ENCODE measurements at regions not wholly inside any gene's neighbourhood (a gene's known extent, or its start where the extent isn't known, plus 50 kb on each side); places are given as distances from the start of the nearest gene placed in this dataset.
"Not testable (repeated sequence)": the region's sequence is repeated elsewhere in the genome, so short reads cannot be mapped to it uniquely, and the experiment has no call there.

DNA sequence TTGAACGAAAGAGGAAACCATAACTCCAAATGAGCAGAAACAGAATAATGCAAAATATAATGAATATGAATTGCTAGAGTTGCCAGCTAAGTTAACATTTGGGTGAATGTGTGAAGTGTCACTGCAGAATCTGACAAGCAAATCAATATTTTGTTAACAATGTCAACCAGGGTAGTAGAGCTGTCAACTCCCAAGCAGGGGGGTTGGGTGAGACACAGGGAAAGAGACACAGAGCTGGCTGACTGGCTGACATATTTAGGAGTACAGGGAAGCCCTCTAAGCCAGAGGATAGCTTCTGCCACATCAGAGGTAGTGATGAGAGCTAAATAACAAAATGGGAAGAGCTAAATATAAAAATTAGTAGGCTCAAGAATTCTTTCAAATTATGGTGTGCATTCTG is 393.1 kb upstream of the KCND2 start:
- DNase-seq (ENCODE audit: low spot score), result no peak

DNA sequence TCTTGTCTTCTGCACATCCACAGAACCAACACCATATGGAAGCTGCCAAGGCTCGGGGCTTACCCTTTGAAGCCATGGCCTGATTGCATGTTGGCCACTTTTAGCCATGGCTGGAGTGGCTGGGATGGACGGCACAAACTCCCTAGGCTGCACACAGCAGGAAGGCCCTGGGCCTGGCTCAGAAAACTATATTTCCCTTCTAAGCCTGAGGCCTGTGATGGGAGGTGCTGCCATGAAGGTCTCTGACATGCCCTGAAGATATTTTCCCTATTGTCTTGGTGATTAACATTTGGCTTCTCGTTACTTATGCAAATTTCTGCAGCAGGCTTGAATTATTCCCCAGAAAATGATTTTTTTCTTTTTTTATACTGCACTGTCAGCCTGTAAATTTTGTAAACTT is 387.0 kb upstream of the KCND2 start:
- no peak for DNase-seq (ENCODE audit: low spot score)

DNA sequence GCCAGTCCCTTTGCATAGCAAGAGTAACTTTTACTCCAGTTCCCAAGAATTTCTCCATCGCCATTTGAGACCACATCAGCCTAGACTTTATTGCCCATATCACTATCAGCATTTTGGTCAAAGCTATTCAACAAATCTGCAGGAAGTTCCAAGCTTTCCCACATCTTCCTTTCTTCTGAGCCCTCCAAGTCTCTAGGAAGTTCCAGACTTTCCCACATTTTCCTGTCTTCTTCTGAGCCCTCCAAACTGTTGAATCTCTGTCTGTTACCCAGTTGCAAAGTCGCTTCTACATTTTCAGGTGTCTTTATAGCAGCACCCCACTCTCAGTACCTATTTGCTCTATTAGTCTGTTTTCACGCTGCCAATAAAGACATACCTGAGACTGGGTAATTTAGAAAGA is 386.4 kb upstream of the KCND2 start:
- DNase-seq (ENCODE audit: low spot score), result not testable (repeated sequence)

DNA sequence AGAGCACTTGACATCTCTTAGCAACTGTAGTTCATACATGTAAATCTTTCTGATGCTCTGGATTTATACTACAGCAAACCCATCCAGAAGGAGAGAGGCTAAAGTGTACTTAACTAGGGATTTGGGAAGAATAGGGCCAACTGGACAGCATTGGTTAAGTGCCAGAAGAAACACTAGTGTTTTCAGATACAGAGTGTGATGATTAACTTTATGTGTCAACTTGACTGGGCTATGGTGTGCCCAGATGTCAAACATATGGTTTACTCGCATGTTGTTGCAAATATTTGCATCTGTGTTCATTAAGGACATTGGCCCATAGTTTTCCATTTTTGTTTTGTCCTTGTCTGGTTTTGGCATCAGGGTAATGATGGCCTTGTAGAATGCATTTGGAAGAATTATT is 384.7 kb upstream of the KCND2 start:
- no peak for DNase-seq (ENCODE audit: low spot score)

DNA sequence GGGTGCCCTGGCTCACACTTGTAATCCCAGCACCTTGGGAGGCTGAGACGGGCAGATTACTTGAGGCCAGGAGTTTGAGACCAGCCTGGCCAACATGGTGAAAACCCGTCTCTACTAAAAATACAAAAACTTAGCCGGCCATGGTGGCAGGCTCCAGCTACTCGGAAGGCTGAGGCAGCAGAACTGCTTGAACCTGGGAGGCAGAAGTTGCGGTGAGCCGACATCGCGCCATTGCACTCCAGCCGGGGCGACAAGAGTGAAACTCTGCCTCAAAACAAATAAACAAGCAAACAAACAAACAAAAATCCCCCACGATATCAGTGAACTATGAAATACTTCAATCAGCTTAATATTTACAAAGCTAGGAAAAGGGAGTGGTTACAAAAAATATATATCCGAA is 382.3 kb upstream of the KCND2 start:
- DNase-seq (ENCODE audit: low spot score), result no peak

DNA sequence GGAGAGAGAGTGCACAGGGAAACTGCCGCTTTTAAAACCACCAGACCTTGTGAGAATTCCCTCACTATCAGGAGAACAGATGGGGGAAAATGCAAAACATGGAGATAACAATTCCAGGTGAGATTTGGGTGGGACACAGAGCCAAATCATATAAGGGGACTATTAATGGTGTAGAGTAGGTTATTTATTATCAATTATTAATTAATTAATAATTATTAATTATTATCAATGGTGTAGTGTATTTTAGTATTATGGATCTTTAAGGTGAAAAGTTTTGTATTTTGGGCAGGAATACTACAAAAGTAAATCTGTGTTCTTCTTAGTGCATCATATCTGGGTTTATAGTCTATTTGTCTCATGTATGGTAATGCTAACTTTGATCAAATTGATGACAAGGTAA is 377.7 kb upstream of the KCND2 start:
- no peak for DNase-seq (ENCODE audit: low spot score)

DNA sequence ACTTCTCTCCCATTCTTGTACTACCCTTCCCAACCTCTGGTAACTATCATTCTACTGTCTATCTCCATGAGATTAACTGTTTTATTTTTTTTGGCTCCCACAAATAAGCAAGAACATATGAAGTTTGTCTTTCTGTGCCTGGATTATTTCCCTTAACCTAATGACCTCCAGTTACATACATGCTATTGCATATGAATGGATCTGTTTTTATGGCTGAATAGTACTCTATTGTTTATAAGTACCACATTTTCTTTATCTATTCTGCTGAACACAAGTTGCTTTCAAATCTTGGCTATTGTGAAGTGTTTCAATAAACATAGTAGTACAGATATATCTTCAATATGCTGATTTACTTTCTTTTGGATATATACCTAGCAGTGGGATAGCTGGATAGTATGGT is 376.6 kb upstream of the KCND2 start:
- no peak for DNase-seq (ENCODE audit: low spot score)

DNA sequence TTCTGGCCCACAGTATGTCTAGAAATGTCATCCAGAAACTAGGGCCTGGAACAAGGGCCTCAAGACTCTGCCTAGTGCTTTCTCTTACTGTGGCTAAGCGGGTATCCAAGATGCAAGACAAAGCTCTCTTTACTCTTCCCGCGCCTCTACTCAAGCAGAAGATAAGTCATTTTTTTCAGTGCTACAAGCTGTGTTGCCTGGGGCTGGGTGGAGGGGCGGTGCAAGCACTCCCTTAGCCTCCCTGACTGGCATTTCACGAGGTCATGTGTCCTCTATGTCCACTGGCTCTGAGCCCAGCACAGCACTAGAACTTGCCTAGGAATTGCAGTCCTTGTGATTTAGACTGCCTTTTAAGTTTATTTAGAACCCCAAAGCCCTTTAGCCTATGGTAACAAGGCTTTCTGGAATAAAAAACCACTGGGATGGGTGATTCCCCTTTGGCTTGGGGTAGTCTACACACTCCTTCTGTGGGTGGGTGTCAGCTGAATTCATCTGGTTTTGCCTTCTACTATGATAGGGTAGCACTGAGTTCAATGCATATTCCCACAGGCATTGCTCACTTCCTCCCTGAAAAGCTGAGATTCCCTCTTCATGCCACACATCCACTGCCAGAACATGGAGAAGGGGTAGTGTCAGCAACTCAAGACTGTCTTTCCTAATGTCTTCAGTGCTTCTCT is 371.8 kb upstream of the KCND2 start:
- DNase-seq (ENCODE audit: low spot score), result no peak

DNA sequence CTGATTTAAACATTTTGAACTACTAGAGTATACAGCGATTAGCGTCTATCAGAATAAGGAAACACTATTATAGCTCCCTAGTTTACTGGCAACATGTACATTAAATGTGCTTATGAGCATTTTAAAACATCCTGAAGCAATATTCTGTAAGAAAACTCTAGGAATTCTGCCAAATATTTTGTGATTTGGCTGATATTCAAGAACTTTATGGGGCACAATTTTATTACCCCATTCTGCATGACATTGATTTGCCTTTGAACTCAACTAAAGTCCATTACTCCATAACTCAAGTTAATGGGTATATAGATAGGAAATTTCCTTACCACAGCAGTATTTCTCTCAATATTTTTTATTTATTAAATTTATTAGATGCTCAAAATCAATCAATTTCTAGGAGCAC is 369.9 kb upstream of the KCND2 start:
- no peak for DNase-seq (ENCODE audit: low spot score)

DNA sequence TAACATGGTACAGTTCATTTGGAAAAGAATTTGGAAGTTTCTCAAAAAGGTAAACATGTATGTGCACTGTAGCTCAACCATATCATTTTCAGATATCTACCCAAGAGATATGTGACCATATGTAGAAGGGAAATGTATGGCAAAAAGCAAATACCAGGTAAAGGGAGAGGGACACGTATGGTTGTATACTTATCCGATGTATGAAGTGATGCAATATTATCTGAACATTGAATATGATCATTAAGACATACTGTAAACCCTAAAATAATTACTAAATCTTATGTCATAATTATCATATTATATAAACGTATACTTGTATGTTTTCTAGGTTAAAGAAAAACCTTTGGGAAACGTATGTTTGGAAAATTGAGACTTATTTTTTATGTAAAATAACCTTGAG is 367.5 kb upstream of the KCND2 start:
- DNase-seq (ENCODE audit: low spot score), result no peak

DNA sequence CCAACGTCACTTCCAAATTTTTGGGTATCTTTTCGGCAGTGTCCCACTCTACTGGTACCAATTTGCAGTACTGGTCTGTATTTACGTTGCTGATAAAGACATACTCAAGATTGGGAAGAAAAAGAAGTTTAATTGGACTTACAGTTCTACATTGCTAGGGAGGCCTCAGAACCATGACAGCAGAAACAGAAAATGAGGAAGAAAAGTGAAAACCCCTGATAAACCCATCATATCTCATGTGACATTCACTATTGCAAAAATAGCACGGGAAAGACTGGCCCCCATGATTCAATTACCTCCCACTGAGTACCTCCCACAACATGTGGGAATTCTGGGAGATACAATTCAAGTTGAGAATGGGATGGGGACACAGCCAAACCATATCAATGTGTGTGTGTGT is 364.0 kb upstream of the KCND2 start:
- no peak for DNase-seq (ENCODE audit: low spot score)

DNA sequence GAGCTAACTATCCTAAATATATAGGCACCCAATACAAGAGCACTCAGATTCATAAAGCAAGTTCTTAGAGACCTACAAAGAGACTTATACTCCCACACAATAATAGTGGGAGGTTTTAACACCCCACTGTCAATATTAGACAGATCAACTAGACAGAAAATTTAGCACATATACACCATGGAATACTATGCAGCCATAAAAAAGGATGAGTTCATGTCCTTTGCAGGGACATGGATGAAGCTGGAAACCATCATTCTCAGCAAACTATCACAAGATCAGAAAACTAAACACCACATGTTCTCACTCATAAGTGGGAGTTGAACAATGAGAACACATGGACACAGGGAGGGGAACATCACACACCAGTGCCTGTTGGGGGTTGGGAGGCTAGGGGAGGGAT is 358.9 kb upstream of the KCND2 start:
- DNase-seq (ENCODE audit: low spot score), result not testable (repeated sequence)

DNA sequence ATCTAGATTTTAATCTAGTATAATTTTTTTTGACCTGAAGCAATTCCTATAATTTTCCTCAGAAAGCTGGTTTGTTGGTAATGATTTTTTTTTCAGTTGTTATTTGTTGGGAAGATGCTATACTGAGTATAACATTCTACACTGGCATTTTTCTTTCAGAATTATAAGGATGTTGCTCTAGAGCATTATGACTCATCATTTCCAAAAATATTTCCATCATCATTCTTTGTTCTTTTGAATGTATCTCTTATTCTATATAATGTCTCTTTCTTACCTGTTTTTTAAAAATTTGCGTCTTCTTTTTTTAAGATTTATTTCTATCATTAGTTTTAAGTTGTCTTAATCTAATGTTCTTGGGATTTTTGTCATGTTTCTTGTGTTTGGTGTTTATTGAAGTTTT is 356.5 kb upstream of the KCND2 start:
- DNase-seq (ENCODE audit: low spot score), result no peak

DNA sequence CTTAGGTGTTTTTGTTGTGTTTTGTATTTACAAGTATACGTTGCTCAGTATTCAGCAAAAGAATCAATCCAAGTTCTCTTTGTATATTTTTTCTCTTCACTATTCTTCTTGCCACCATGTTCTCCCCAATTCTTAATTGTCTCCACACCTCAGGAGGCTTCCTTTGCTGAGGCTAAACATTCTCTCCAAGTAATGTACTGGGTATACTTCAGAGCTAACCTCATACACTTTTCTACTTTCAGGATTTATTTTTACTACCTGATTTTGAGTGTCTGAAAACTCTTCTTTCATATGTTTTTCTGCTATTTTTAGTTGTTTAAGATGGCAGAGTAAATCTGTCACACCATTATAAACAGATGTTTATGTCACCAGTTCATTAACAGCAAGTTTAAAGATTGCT is 354.8 kb upstream of the KCND2 start:
- no peak for DNase-seq (ENCODE audit: low spot score)

DNA sequence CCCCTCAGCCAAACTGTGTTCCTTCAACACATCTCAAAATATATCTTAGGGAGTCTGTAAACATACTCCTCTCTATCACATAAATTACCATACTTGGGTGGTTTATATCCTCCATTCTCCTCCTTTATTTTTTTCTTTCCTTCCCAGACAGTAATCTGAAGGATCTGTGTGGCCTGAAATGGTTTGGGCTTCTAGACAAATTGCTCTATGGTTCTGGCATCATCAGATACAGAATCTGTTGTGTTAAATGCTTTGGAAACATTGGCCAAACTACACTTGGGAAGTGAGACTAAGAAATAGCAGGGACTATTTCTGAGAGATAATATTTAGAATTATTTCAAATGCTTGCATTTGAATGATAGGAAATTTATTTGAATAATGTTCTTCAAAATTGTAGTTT is 353.0 kb upstream of the KCND2 start:
- no peak for DNase-seq (ENCODE audit: low spot score)

DNA sequence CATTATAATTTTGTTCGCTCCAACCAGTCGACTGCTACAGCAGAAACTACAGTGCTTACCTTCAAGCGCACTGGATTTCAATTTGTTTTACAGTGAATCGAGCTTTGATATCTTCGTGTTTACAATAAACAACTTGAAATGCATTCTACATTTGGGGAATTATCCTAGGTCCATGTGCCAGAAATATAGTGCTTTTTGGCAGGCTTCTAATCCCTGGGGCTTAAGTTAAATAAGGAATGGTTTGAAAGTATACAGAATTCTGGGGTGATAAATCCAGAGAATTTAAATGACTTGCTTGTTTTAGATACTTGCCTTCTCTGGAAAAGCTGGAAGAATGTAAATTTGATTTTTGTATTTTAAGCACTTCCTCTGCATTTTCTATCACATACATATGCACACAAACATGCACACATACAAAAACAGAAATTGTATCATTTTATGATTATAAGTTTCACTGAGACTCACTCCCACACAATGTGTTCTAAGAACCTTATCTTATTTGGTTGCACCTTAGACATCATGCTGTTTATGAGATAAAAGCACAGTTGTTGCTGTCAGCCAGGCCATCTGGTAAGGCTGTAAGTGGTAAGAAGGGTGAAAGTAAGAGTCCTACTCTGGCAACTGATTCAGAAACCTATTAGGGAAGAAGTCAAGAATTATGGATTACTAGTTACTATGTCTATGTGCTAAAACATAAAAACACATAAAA is 347.2 kb upstream of the KCND2 start:
- no peak for DNase-seq (ENCODE audit: low spot score)

DNA sequence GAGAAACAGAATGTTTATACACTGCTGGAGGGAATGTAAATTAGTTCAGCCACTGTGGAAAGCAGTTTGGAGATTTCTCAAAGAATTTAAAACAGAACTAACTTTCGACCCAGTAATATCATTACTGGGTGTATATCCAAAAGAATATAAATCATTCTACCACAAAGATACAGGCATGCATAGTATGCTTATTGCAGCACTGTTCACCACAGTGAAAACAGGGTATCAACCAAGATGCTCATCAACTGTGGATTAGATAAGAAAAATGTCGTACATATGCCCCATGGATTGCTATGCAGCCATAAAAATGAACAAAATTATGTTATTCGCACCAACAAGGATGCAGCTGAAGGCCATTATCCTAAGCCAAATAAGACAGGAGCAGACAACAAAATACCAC is 343.1 kb upstream of the KCND2 start:
- no peak for DNase-seq (ENCODE audit: low spot score)

DNA sequence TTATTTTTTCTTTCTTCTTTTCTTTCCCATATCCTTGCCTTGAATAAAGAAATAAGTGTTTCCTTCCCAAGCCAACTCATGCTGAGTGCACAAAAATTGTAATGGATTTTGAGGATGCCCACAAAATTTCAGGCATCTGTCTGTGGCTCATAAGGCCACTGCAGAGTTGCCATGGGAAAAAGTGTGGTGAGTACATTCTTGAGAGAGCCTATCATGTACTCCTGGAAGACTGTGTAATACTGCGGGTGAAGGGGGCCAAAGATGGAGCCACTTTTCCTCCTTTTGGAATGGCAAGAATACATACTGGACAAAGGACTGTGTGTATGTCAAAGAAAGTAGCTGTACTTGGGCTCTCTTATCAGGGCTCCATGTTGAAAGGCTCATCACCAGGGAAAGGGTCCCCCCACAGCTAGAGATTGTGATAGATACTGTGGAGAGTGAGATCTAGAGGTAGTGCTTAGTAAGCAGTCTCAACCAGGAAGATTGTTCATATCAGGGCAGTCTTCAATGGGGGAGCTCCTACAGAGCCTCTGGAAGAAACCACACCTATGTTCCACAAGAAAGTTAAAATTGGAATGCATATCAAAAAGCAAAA is 341.6 kb upstream of the KCND2 start:
- no peak for DNase-seq (ENCODE audit: low spot score)

DNA sequence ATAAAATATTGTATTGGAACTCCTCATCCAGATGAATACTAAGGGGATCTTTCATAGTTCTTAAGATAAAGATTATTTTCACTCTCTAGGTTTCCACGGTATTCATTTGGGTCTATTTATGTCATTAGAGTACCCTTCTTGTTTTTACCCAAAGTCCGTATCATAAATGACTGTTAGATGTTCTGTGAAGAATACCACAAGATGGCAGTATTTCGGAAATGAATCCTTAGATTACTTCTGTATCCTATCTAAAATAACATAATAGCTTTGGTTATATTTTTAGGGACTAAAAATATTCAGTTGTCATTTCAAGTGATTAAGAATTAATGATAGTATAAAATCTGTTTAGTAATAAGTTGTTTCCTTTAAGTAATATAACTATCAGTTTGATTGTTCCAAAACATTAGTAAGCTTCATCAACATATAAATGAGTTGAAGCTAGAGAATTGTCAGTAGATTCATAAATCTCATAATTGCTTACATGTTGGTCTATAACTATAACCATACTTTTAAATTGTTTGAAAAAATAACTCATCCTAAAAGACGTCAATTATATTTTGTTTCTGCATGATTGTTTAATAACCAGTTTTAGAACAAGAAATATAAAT is 337.5 kb upstream of the KCND2 start:
- no peak for DNase-seq (ENCODE audit: low spot score)

DNA sequence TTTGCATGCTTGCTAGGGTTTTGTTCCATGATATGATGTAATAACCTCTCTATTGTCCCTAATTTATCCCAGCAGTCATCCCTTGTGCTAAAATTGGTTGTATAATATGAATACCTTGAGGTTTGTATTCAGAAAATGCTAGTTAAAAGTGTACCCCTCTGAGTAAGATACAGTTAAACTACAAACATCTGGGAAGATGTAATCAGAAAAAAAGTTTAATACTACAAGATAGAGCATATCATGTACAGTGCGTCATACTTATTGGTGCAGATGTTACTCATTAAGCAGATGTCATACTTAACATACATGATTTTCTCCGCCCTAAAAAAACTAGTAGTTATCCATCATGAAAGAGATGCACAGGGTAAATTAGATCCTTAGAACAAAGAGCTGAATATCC is 336.1 kb upstream of the KCND2 start:
- no peak for DNase-seq (ENCODE audit: low spot score)

DNA sequence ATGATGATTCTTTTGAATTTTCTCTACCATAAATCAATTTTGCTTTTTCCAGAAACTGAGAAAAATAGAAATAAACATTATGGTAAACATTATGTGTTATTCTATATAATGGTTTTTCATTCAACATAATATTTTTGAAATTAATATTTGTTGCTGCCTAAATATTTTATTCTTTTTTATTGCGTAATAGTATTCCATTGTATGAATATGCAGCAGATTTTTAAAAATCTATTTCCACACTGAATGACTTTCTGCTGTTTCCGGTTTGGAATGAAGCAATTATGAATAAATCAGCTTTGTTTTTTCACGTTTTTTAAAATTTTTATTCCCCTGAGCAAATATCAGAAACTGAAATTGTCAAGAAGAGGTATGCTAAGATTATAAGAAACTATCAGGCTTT is 335.2 kb upstream of the KCND2 start:
- DNase-seq (ENCODE audit: low spot score), result no peak

DNA sequence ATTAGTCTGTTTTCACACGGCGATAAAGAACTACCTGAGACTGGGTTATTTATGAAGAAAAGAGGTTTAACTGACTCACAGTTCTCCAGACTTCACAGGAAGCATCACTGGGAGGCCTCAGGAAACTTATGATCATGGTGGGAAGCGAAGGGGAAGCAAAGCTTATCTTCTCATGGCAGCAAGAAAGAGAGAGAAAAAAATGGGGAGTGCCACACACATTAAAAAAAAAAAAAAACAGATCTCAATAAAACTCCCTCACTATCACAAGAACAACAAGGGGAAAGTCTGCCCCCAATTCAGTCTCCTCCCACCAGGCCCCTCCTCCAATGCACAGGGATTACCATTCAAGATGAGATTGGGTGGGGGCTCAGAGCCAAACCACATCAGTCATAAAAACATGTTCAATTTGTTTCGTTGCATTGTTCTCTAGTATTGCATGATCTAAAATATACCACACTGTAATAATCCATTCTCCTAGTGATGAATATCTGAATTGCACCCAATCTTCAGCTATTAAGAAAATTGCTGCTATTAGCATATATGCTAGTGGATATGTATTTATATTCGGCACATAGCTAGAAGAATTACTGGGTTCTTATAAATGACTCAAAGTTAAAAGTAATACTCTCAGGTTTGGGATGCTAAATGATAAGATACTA is 328.9 kb upstream of the KCND2 start:
- DNase-seq (ENCODE audit: low spot score), result no peak

DNA sequence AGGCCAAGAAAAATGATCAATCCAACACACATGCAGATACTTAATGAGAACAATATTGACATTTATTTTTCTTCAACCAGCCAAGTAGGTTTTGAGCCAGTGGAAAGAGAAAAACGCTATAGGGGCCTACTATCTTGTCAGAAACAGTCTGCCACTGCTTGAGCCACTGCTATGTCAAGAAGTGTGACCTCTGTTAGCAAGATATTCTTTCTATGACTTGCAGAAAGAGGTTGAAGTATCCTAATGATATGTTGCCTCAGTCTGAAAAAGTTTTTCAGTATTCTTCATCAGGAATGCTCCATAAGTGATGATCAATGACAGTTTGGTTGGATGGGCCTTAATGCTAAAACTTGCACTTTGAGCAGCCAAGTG is 328.4 kb upstream of the KCND2 start:
- DNase-seq (ENCODE audit: low spot score), result no peak

All from CD4-positive, alpha-beta T cell treated with Interleukin-15 for 4 hours (primary cell).